K562 (cell line): ENCODE measurements at regions not wholly inside any gene's neighbourhood (a gene's known extent, or its start where the extent isn't known, plus 50 kb on each side); places are given as distances from the start of the nearest gene placed in this dataset.

Experiments used
- BRCA1 ChIP-seq, 2 experiments: fragments of 450-650 bp in 1 of 2; sonication (generic) in 1 of 2; formaldehyde crosslinking in 1 of 2; IDR thresholded peaks; 2 replicates each; pipeline versions ENCODE4 v1.5.0 to v1.6.1; 2017 to 2020; ENCODE audit warnings: mild to moderate bottlenecking in 1 of 2, missing genetic modification reagents in 1 of 2
- PHF21A ChIP-seq: fragments of 450-650 bp; IDR thresholded peaks from 2 replicates; pipeline ENCODE4 v1.6.1; 2017; ENCODE audit warnings: low read depth, borderline replicate concordance
- RNF219 ChIP-seq: fragments of 250-450 bp; sonication (Bioruptor Pico); IDR thresholded peaks from 2 replicates; pipeline ENCODE4 v1.5.0; 2022; ENCODE audit warnings: mild to moderate bottlenecking
- TF ChIP-seq, protein P1 (sequence below), 2 experiments: fragments of 150-350 bp in 1 of 2; IDR thresholded peaks; 2 replicates each; pipeline ENCODE4 v1.6.1; 2012 to 2016; ENCODE audit warnings: low read depth in 2 of 2, low read length in 2 of 2, mild to moderate bottlenecking in 1 of 2, moderate library complexity in 1 of 2
- TF ChIP-seq, protein P2 (sequence below): fragments of 250-450 bp; sonication (Bioruptor Pico); IDR thresholded peaks from 2 replicates; pipeline ENCODE4 v1.4.0; 2020; ENCODE audit warnings: mild to moderate bottlenecking, moderate library complexity
- TF ChIP-seq, protein P3 (sequence below): fragments of 150-350 bp; conservative IDR thresholded peaks from 2 replicates; pipeline ENCODE4 v1.6.1; 2014; ENCODE audit warnings: low read length

GRCh38 chr13:53189162-53189561 is 160.5 kb downstream of the OLFM4 start (continued):
- TF ChIP-seq RNF219 (no peak), BRCA1 (IDR thresholded peaks at IDR 0.05) (no peak), BRCA1 (CRISPR knock-in tag; IDR thresholded peaks at IDR 0.05) (no peak), PHF21A (no peak)
- TF ChIP-seq, protein P1, sequence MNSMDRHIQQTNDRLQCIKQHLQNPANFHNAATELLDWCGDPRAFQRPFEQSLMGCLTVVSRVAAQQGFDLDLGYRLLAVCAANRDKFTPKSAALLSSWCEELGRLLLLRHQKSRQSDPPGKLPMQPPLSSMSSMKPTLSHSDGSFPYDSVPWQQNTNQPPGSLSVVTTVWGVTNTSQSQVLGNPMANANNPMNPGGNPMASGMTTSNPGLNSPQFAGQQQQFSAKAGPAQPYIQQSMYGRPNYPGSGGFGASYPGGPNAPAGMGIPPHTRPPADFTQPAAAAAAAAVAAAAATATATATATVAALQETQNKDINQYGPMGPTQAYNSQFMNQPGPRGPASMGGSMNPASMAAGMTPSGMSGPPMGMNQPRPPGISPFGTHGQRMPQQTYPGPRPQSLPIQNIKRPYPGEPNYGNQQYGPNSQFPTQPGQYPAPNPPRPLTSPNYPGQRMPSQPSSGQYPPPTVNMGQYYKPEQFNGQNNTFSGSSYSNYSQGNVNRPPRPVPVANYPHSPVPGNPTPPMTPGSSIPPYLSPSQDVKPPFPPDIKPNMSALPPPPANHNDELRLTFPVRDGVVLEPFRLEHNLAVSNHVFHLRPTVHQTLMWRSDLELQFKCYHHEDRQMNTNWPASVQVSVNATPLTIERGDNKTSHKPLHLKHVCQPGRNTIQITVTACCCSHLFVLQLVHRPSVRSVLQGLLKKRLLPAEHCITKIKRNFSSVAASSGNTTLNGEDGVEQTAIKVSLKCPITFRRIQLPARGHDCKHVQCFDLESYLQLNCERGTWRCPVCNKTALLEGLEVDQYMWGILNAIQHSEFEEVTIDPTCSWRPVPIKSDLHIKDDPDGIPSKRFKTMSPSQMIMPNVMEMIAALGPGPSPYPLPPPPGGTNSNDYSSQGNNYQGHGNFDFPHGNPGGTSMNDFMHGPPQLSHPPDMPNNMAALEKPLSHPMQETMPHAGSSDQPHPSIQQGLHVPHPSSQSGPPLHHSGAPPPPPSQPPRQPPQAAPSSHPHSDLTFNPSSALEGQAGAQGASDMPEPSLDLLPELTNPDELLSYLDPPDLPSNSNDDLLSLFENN (IDR thresholded peaks at IDR 0.05; ENCODE audit: low read depth in 2 of 2, low read length in 2 of 2), result no peak
- TF ChIP-seq, protein P2, sequence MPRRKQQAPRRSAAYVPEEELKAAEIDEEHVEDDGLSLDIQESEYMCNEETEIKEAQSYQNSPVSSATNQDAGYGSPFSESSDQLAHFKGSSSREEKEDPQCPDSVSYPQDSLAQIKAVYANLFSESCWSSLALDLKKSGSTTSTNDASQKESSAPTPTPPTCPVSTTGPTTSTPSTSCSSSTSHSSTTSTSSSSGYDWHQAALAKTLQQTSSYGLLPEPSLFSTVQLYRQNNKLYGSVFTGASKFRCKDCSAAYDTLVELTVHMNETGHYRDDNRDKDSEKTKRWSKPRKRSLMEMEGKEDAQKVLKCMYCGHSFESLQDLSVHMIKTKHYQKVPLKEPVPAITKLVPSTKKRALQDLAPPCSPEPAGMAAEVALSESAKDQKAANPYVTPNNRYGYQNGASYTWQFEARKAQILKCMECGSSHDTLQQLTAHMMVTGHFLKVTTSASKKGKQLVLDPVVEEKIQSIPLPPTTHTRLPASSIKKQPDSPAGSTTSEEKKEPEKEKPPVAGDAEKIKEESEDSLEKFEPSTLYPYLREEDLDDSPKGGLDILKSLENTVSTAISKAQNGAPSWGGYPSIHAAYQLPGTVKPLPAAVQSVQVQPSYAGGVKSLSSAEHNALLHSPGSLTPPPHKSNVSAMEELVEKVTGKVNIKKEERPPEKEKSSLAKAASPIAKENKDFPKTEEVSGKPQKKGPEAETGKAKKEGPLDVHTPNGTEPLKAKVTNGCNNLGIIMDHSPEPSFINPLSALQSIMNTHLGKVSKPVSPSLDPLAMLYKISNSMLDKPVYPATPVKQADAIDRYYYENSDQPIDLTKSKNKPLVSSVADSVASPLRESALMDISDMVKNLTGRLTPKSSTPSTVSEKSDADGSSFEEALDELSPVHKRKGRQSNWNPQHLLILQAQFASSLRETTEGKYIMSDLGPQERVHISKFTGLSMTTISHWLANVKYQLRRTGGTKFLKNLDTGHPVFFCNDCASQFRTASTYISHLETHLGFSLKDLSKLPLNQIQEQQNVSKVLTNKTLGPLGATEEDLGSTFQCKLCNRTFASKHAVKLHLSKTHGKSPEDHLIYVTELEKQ (CRISPR knock-in tag), result no peak
- TF ChIP-seq, protein P3, sequence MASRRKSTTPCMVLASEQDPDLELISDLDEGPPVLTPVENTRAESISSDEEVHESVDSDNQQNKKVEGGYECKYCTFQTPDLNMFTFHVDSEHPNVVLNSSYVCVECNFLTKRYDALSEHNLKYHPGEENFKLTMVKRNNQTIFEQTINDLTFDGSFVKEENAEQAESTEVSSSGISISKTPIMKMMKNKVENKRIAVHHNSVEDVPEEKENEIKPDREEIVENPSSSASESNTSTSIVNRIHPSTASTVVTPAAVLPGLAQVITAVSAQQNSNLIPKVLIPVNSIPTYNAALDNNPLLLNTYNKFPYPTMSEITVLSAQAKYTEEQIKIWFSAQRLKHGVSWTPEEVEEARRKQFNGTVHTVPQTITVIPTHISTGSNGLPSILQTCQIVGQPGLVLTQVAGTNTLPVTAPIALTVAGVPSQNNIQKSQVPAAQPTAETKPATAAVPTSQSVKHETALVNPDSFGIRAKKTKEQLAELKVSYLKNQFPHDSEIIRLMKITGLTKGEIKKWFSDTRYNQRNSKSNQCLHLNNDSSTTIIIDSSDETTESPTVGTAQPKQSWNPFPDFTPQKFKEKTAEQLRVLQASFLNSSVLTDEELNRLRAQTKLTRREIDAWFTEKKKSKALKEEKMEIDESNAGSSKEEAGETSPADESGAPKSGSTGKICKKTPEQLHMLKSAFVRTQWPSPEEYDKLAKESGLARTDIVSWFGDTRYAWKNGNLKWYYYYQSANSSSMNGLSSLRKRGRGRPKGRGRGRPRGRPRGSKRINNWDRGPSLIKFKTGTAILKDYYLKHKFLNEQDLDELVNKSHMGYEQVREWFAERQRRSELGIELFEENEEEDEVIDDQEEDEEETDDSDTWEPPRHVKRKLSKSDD, result no peak
